B cell (primary cell): ENCODE measurements at regions not wholly inside any gene's neighbourhood (a gene's known extent, or its start where the extent isn't known, plus 50 kb on each side); places are given as distances from the start of the nearest gene placed in this dataset.

Source experiments
- CTCF ChIP-seq: fragments of 200-600 bp; IDR thresholded peaks from one replicate; pipeline ENCODE4 v1.8.0; 2022; ENCODE audit warnings: antibody characterized with exemption, mild to moderate bottlenecking
- EZH2 ChIP-seq: IDR thresholded peaks from 2 replicates; pipeline ENCODE4 v1.6.1; 2012; ENCODE audit warnings: borderline replicate concordance, low read depth, mild to moderate bottlenecking, moderate library complexity, low read length; ENCODE audit not compliant: insufficient read depth, poor library complexity, severe bottlenecking

GRCh38 chr14:100982353-100982752, 78.8 kb upstream of the RTL1 start:
- no peak for TF ChIP-seq EZH2
- TF ChIP-seq CTCF: no peak
